ENCODE measurements at regions not wholly inside any gene's neighbourhood (a gene's known extent, or its start where the extent isn't known, plus 50 kb on each side); places are given as distances from the start of the nearest gene placed in this dataset.

DNA sequence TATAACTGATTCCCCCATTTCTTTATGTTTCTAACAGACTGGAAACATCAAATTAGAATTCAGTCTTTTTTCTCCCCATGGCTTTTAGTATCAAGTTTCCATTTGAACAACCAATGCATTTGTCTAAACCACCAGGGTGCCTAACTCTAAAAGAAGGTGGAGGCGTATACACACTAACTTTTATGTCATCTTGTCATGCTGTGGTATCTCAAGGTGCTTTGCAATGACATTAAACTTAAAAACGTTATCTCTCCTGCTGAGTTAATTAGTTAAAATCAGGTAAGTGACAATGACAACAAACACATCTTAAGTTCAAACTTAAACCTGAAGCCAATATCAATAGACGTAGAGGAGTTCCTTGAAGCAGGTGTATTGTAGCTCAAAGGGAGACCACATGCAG, 1001.7 kb downstream of the PCDH17 start:
- Histone ChIP-seq H3K79me1 (ENCODE audit: insufficient read depth, low read depth, low read length, poor library complexity, severe bottlenecking) (no peaks in the 10 kb centered on the region), H2BK120ac (ENCODE audit: low read depth, low read length, poor library complexity, severe bottlenecking) (no peak overlapping the region), H3K9me3 (ENCODE audit: control insufficient read depth, low read depth, low read length) (no peaks in the 10 kb centered on the region), H3T11ph (ENCODE audit: low read length) (no peak overlapping the region), H4K91ac (ENCODE audit: insufficient read length, low read depth, low read length) (no peak overlapping the region), H3K14ac (ENCODE audit: insufficient read depth, low read length) (no peak overlapping the region), H4K8ac (replicated peaks; ENCODE audit: insufficient read length, low read depth, low read length) (no peak overlapping the region), H4K5ac (ENCODE audit: insufficient read length, low read depth, low read length) (no peak overlapping the region), H3K18ac (ENCODE audit: insufficient read length, low read depth, low read length) (no peak overlapping the region), H2AK5ac (ENCODE audit: insufficient read length, low read length) (no peak overlapping the region), H3K27me3 (ENCODE audit: insufficient read depth, low read length) (no peaks in the 10 kb centered on the region), H2AFZ (ENCODE audit: low read length) (no peak overlapping the region), H4K20me1 (ENCODE audit: control insufficient read depth, insufficient read depth, insufficient read length) (no peaks in the 10 kb centered on the region), H2BK12ac (ENCODE audit: insufficient read length, low read depth, low read length) (no peak overlapping the region), H3K23ac (ENCODE audit: insufficient read length, low read depth, low read length) (no peak overlapping the region), H2BK15ac (ENCODE audit: low read depth, low read length) (no peak overlapping the region), H3K27ac (ENCODE audit: insufficient read length, low read depth, low read length) (no peak overlapping the region), H2BK5ac (ENCODE audit: insufficient read length, low read length) (no peak overlapping the region), H3K4ac (ENCODE audit: low read depth, low read length) (no peak overlapping the region), H3K4me1 (ENCODE audit: insufficient read depth, low read length) (no peaks in the 10 kb centered on the region), H3K23me2 (ENCODE audit: insufficient read length, low read depth, low read length, poor library complexity, severe bottlenecking) (no peaks in the 10 kb centered on the region), H3K56ac (ENCODE audit: insufficient read length, low read depth, low read length) (no peak overlapping the region), H3K9ac (ENCODE audit: extremely low read depth, insufficient read length, low read length) (no peak overlapping the region), H3K79me2 (ENCODE audit: insufficient read depth, low read length) (no peaks in the 10 kb centered on the region), H3K4me2 (ENCODE audit: insufficient read depth, insufficient read length, low read length) (no peak overlapping the region), H2BK20ac (ENCODE audit: low read depth, low read length, poor library complexity, severe bottlenecking) (no peak overlapping the region)
- no peaks in the 10 kb centered on the region for H3K9me3 Mint-ChIP-seq
- H3K4me1 Mint-ChIP-seq, result peaks cover 0 to 5% of the 10 kb centered on the region in 2 experiments; a peak in 2 of 4 replicates
- no peaks in the 10 kb centered on the region for H3K36me3 Mint-ChIP-seq (ENCODE audit: insufficient read depth in 1 of 3, low read depth in 3 of 3)
- no peak overlapping the region for H3K27ac Mint-ChIP-seq
- TF ChIP-seq, protein P1, sequence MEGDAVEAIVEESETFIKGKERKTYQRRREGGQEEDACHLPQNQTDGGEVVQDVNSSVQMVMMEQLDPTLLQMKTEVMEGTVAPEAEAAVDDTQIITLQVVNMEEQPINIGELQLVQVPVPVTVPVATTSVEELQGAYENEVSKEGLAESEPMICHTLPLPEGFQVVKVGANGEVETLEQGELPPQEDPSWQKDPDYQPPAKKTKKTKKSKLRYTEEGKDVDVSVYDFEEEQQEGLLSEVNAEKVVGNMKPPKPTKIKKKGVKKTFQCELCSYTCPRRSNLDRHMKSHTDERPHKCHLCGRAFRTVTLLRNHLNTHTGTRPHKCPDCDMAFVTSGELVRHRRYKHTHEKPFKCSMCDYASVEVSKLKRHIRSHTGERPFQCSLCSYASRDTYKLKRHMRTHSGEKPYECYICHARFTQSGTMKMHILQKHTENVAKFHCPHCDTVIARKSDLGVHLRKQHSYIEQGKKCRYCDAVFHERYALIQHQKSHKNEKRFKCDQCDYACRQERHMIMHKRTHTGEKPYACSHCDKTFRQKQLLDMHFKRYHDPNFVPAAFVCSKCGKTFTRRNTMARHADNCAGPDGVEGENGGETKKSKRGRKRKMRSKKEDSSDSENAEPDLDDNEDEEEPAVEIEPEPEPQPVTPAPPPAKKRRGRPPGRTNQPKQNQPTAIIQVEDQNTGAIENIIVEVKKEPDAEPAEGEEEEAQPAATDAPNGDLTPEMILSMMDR (conservative IDR thresholded peaks at IDR 0.05), result no peak
- H3K4me3 Mint-ChIP-seq, result no peak overlapping the region
- DNase-seq, result no peak
- H3K27me3 Mint-ChIP-seq (ENCODE audit: low read depth), result no peaks in the 10 kb centered on the region
- WGBS (ENCODE audit: extremely low coverage, insufficient read length, low lambda C conversion rate), result no CpG with 5 or more reads among the region's 3 CpGs
